Nephron progenitor cell (in vitro differentiated cells): ENCODE measurements at regions not wholly inside any gene's neighbourhood (a gene's known extent, or its start where the extent isn't known, plus 50 kb on each side); places are given as distances from the start of the nearest gene placed in this dataset.

ENCODE experiments used
- DNase-seq: peaks from one replicate; pipeline ENCODE4 v3.0.0; 2021
- H3K27ac Mint-ChIP-seq: 2 replicates; pipeline ENCODE4 v1.8.0; 2021; ENCODE audit warnings: mild to moderate bottlenecking, moderate library complexity, mixed read lengths
- H3K27me3 Mint-ChIP-seq: 2 replicates; pipeline ENCODE4 v1.8.0; 2021; ENCODE audit warnings: mild to moderate bottlenecking, low read depth, mixed read lengths; ENCODE audit not compliant: poor library complexity
- H3K36me3 Mint-ChIP-seq: 2 replicates; pipeline ENCODE4 v1.8.0; 2021; ENCODE audit warnings: low read depth, mixed read lengths
- H3K4me1 Mint-ChIP-seq: 2 replicates; pipeline ENCODE4 v1.8.0; 2021; ENCODE audit warnings: mixed read lengths
- H3K4me3 Mint-ChIP-seq: 2 replicates; pipeline ENCODE4 v1.8.0; 2021; ENCODE audit warnings: mild to moderate bottlenecking, moderate library complexity, mixed read lengths
- H3K9me3 Mint-ChIP-seq: 2 replicates; pipeline ENCODE4 v1.8.0; 2021; ENCODE audit warnings: mild to moderate bottlenecking, moderate library complexity, mixed read lengths
- CTCF ChIP-seq: fragments of 200-600 bp; sonication (generic); IDR thresholded peaks from 2 replicates; pipeline ENCODE4 v1.5.0; 2021; ENCODE audit warnings: antibody characterized with exemption

- Mint-ChIP-seq H3K9me3 (peaks cover 29% of the 10 kb centered on the region), H3K27ac (peak overlapping the region; percentile 45), H3K36me3 (no peaks in the 10 kb centered on the region), H3K27me3 (peaks cover 4% of the 10 kb centered on the region), H3K4me1 (no peaks in the 10 kb centered on the region), H3K4me3 (no peak overlapping the region)
- no peak for TF ChIP-seq CTCF
- no peak for DNase-seq
These were observed 347.0 kb upstream of the AJAP1 start for GRCh38 chr1:4307468-4307845.

- Mint-ChIP-seq H3K4me1 (no peaks in the 10 kb centered on the region), H3K36me3 (no peaks in the 10 kb centered on the region), H3K9me3 (peaks cover 26% of the 10 kb centered on the region), H3K27me3 (peaks cover under 1% of the 10 kb centered on the region), H3K27ac (peak overlapping the region; percentile 45), H3K4me3 (no peak overlapping the region)
- TF ChIP-seq CTCF = no peak
- no peak for DNase-seq
These were observed 346.4 kb upstream of the AJAP1 start for GRCh38 chr1:4307911-4308545.

GRCh38 chr1:4308806-4309205 is 345.6 kb upstream of the AJAP1 start:
- no peak for DNase-seq

GRCh38 chr1:4309676-4310320 is 344.6 kb upstream of the AJAP1 start:
- Mint-ChIP-seq H3K27ac (peak overlapping the region; percentile 74), H3K9me3 (peaks cover 36% of the 10 kb centered on the region), H3K4me1 (no peaks in the 10 kb centered on the region), H3K27me3 (no peaks in the 10 kb centered on the region), H3K4me3 (no peak overlapping the region), H3K36me3 (peaks cover 4% of the 10 kb centered on the region)
- DNase-seq = no peak
- no peak for TF ChIP-seq CTCF

More at GRCh38 chr1:4308806-4309205, 345.6 kb upstream of the AJAP1 start:
- Mint-ChIP-seq H3K27me3 (no peaks in the 10 kb centered on the region), H3K27ac (no peak overlapping the region), H3K9me3 (peaks cover 33% of the 10 kb centered on the region), H3K4me3 (no peak overlapping the region), H3K36me3 (no peaks in the 10 kb centered on the region), H3K4me1 (no peaks in the 10 kb centered on the region)
- no peak for TF ChIP-seq CTCF

GRCh38 chr1:4310396-4310923 is 343.9 kb upstream of the AJAP1 start:
- Mint-ChIP-seq H3K9me3 (peaks cover 37% of the 10 kb centered on the region), H3K4me3 (no peak overlapping the region), H3K27me3 (no peaks in the 10 kb centered on the region), H3K27ac (no peak overlapping the region), H3K36me3 (peaks cover 4% of the 10 kb centered on the region), H3K4me1 (no peaks in the 10 kb centered on the region)
- DNase-seq = no peak
- TF ChIP-seq CTCF = no peak
